GM19468 (cell line): ENCODE measurements at regions not wholly inside any gene's neighbourhood (a gene's known extent, or its start where the extent isn't known, plus 50 kb on each side); places are given as distances from the start of the nearest gene placed in this dataset.
"Not testable (repeated sequence)": the region's sequence is repeated elsewhere in the genome, so short reads cannot be mapped to it uniquely, and the experiment has no call there.

Source experiments
- ATAC-seq: cut with Tn5 transposase; IDR thresholded peaks from one replicate; pipeline ENCODE4 v1.9.1; 2021; ENCODE audit warnings: mild to moderate bottlenecking, moderate library complexity, moderate number of reproducible peaks; ENCODE audit not compliant: unreplicated experiment; ENCODE audit errors: extremely low read depth

GRCh38 chr10:3264161-3264761 lies 91.7 kb upstream of the PITRM1 start:
- no peak for ATAC-seq

- ATAC-seq = no peak
These were observed 91.2 kb upstream of the PITRM1 start for GRCh38 chr10:3263747-3264146.

- no peak for ATAC-seq
These were observed 90.5 kb upstream of the PITRM1 start for GRCh38 chr10:3263082-3263481.

- no peak for ATAC-seq
These were observed 89.3 kb upstream of the PITRM1 start for GRCh38 chr10:3261921-3262320.

- ATAC-seq = no peak
These were observed 87.7 kb upstream of the PITRM1 start for GRCh38 chr10:3260066-3260834.

GRCh38 chr10:3259499-3259898 lies 86.9 kb upstream of the PITRM1 start:
- no peak for ATAC-seq

GRCh38 chr10:3258394-3258793 lies 85.8 kb upstream of the PITRM1 start:
- ATAC-seq = no peak

GRCh38 chr10:3255616-3256015 lies 83.0 kb upstream of the PITRM1 start:
- ATAC-seq = no peak

GRCh38 chr10:3255075-3255474 lies 82.5 kb upstream of the PITRM1 start:
- no peak for ATAC-seq

- ATAC-seq = not testable (repeated sequence)
These were observed 81.4 kb upstream of the PITRM1 start for GRCh38 chr10:3253974-3254373.

GRCh38 chr10:3251172-3251571 lies 78.6 kb upstream of the PITRM1 start:
- ATAC-seq = no peak

GRCh38 chr10:3249307-3249889 lies 76.8 kb upstream of the PITRM1 start:
- no peak for ATAC-seq

- no peak for ATAC-seq
These were observed 76.1 kb upstream of the PITRM1 start for GRCh38 chr10:3248526-3249306.

- ATAC-seq = no peak
These were observed 72.8 kb upstream of the PITRM1 start for GRCh38 chr10:3245395-3245794.

GRCh38 chr10:3241967-3242650 lies 69.5 kb upstream of the PITRM1 start:
- ATAC-seq = no peak

GRCh38 chr10:3241274-3241921 lies 68.8 kb upstream of the PITRM1 start:
- ATAC-seq = no peak

- no peak for ATAC-seq
These were observed 67.6 kb upstream of the PITRM1 start for GRCh38 chr10:3239920-3240894.

GRCh38 chr10:3239066-3239919 lies 66.7 kb upstream of the PITRM1 start:
- ATAC-seq = no peak
